ENCODE measurements at regions not wholly inside any gene's neighbourhood (a gene's known extent, or its start where the extent isn't known, plus 50 kb on each side); places are given as distances from the start of the nearest gene placed in this dataset.

GRCh38 chr2:133846476-133846875 is 278.2 kb upstream of the NCKAP5 start:
- TF ChIP-seq, protein P1, sequence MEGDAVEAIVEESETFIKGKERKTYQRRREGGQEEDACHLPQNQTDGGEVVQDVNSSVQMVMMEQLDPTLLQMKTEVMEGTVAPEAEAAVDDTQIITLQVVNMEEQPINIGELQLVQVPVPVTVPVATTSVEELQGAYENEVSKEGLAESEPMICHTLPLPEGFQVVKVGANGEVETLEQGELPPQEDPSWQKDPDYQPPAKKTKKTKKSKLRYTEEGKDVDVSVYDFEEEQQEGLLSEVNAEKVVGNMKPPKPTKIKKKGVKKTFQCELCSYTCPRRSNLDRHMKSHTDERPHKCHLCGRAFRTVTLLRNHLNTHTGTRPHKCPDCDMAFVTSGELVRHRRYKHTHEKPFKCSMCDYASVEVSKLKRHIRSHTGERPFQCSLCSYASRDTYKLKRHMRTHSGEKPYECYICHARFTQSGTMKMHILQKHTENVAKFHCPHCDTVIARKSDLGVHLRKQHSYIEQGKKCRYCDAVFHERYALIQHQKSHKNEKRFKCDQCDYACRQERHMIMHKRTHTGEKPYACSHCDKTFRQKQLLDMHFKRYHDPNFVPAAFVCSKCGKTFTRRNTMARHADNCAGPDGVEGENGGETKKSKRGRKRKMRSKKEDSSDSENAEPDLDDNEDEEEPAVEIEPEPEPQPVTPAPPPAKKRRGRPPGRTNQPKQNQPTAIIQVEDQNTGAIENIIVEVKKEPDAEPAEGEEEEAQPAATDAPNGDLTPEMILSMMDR (conservative IDR thresholded peaks at IDR 0.05 in 1 of 2, IDR thresholded peaks at IDR 0.05 in 1 of 2; ENCODE audit: low read depth in 1 of 2, low read length in 2 of 2): no peak
- no peak for TF ChIP-seq EZH2 (IDR thresholded peaks at IDR 0.05; ENCODE audit: low read length, missing control alignments)
